IgD-negative memory B cell (primary cell): ENCODE measurements at regions not wholly inside any gene's neighbourhood (a gene's known extent, or its start where the extent isn't known, plus 50 kb on each side); places are given as distances from the start of the nearest gene placed in this dataset.

Experiments used
- H3K27ac Mint-ChIP-seq, 3 donors: one replicate each; pipeline ENCODE4 v1.8.0; 2020 to 2022; ENCODE audit warnings: mild to moderate bottlenecking in 3 of 3, mixed read lengths in 3 of 3, moderate library complexity in 1 of 3
- H3K27me3 Mint-ChIP-seq: one replicate; pipeline ENCODE4 v1.8.0; 2021; ENCODE audit warnings: mixed read lengths
- H3K36me3 Mint-ChIP-seq: one replicate; pipeline ENCODE4 v1.8.0; 2020; ENCODE audit warnings: mild to moderate bottlenecking, mixed read lengths
- H3K4me1 Mint-ChIP-seq, 3 donors: one replicate each; pipeline ENCODE4 v1.8.0; 2020 to 2022; ENCODE audit warnings: mixed read lengths in 3 of 3, mild to moderate bottlenecking in 1 of 3
- H3K4me3 Mint-ChIP-seq, 4 donors: one replicate each; pipeline ENCODE4 v1.8.0; 2020 to 2022; ENCODE audit warnings: mild to moderate bottlenecking in 4 of 4, mixed read lengths in 4 of 4, moderate library complexity in 3 of 4
- H3K9me3 Mint-ChIP-seq, 3 donors: one replicate each; pipeline ENCODE4 v1.8.0; 2020 to 2021; ENCODE audit warnings: mixed read lengths in 3 of 3, mild to moderate bottlenecking in 1 of 3

GRCh38 chr3:168341192-168341815 lies 245.6 kb upstream of the GOLIM4 start:
- Mint-ChIP-seq H3K27ac (no peak overlapping the region), H3K27me3 (no peaks in the 10 kb centered on the region), H3K4me3 (no peak overlapping the region), H3K4me1 (no peaks in the 10 kb centered on the region), H3K9me3 (peaks cover 0 to 2% (median 0%) of the 10 kb centered on the region in 3 donors), H3K36me3 (no peaks in the 10 kb centered on the region)

DNA sequence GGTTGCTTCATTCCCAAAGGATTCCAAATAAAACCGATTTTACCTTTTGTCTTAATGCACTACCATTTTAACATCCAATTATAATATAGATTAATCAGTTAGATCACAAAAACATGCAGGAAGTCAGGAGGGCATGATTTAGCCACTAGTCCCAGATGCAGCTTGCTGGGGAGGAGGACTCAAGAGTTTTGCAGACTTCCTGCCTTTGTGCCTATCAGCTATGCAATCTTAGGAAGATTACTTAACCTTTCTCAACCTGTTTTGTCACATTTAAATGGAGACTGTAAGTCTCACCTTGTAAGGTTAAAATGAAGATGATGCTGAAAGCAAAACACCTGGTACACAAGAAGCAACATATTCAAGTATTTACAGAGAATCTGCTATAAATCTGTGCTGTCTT lies 242.4 kb upstream of the GOLIM4 start:
- Mint-ChIP-seq H3K36me3 (no peaks in the 10 kb centered on the region), H3K4me3 (no peak overlapping the region), H3K27me3 (no peaks in the 10 kb centered on the region), H3K9me3 (peaks cover 0 to 2% (median 0%) of the 10 kb centered on the region in 3 donors), H3K27ac (no peak overlapping the region), H3K4me1 (no peaks in the 10 kb centered on the region)

GRCh38 chr3:168336276-168336675 lies 240.6 kb upstream of the GOLIM4 start:
- H3K4me3 Mint-ChIP-seq: no peak overlapping the region

GRCh38 chr3:168333410-168333935 lies 237.7 kb upstream of the GOLIM4 start:
- Mint-ChIP-seq H3K36me3 (no peaks in the 10 kb centered on the region), H3K4me1 (no peaks in the 10 kb centered on the region), H3K4me3 (no peak overlapping the region), H3K27me3 (no peaks in the 10 kb centered on the region), H3K9me3 (peaks cover 0 to 2% (median 0%) of the 10 kb centered on the region in 3 donors), H3K27ac (no peak overlapping the region)

More at GRCh38 chr3:168336276-168336675, 240.6 kb upstream of the GOLIM4 start:
- Mint-ChIP-seq H3K36me3 (no peaks in the 10 kb centered on the region), H3K27ac (no peak overlapping the region), H3K4me1 (no peaks in the 10 kb centered on the region), H3K27me3 (no peaks in the 10 kb centered on the region), H3K9me3 (peaks cover 0 to 2% (median 0%) of the 10 kb centered on the region in 3 donors)

GRCh38 chr3:168331756-168332155 lies 236.0 kb upstream of the GOLIM4 start:
- Mint-ChIP-seq H3K27ac (no peak overlapping the region), H3K4me3 (no peak overlapping the region), H3K27me3 (no peaks in the 10 kb centered on the region), H3K4me1 (no peaks in the 10 kb centered on the region), H3K9me3 (no peaks in the 10 kb centered on the region), H3K36me3 (no peaks in the 10 kb centered on the region)

DNA sequence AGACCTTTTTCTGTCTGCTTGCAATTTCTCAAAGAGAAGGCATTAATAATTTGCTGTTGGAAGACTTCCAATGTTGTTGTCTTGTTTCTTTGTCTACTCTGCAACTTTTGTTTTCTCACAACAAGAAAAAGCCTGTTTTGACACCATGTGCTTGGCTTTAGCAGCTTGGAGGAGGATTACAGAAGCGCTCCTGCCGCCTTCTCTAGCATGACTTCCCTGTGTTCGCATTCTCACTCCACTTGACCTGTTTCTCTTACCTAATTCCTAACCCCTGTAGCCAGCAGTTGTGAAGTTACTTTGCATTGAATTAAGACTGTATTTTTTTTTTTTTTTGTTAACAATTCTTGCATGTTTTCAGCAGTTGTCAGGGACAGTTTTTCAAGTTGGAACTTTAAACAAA lies 235.3 kb upstream of the GOLIM4 start:
- Mint-ChIP-seq H3K4me1 (no peaks in the 10 kb centered on the region), H3K9me3 (no peaks in the 10 kb centered on the region), H3K4me3 (no peak overlapping the region), H3K27me3 (no peaks in the 10 kb centered on the region), H3K36me3 (no peaks in the 10 kb centered on the region), H3K27ac (no peak overlapping the region)

- Mint-ChIP-seq H3K27ac (no peak overlapping the region), H3K9me3 (no peaks in the 10 kb centered on the region), H3K27me3 (no peaks in the 10 kb centered on the region), H3K4me1 (no peaks in the 10 kb centered on the region), H3K36me3 (no peaks in the 10 kb centered on the region), H3K4me3 (no peak overlapping the region)
Measured at GRCh38 chr3:168327856-168328255, 232.1 kb upstream of the GOLIM4 start.

- Mint-ChIP-seq H3K9me3 (no peaks in the 10 kb centered on the region), H3K36me3 (no peaks in the 10 kb centered on the region), H3K4me1 (no peaks in the 10 kb centered on the region), H3K27me3 (no peaks in the 10 kb centered on the region), H3K27ac (peak overlapping the region in 1 of 3 donors; percentile 20), H3K4me3 (no peak overlapping the region)
Measured at GRCh38 chr3:168325684-168326083, 230.0 kb upstream of the GOLIM4 start.

DNA sequence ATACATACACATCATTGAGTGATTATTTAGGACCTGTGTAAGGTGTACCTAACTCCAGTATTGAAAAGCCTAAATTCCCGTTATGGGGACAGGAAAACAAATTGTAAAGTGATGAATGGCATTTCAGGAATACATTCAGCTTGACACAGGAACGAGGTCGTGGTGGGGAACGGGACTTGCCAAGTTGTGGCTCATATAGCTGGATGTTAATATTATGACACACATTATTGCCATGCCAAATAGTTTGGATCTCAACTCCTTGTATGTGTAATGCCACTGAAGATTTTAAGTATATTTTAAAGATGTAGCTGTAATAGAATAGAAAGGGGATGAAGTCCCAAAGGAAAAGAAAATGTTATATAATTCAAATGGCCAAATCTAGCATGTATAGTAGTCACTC lies 227.2 kb upstream of the GOLIM4 start:
- no peaks in the 10 kb centered on the region for H3K9me3 Mint-ChIP-seq
- H3K27me3 Mint-ChIP-seq: no peaks in the 10 kb centered on the region
- H3K4me3 Mint-ChIP-seq: no peak overlapping the region
- no peaks in the 10 kb centered on the region for H3K4me1 Mint-ChIP-seq
- no peaks in the 10 kb centered on the region for H3K36me3 Mint-ChIP-seq
- no peak overlapping the region for H3K27ac Mint-ChIP-seq

DNA sequence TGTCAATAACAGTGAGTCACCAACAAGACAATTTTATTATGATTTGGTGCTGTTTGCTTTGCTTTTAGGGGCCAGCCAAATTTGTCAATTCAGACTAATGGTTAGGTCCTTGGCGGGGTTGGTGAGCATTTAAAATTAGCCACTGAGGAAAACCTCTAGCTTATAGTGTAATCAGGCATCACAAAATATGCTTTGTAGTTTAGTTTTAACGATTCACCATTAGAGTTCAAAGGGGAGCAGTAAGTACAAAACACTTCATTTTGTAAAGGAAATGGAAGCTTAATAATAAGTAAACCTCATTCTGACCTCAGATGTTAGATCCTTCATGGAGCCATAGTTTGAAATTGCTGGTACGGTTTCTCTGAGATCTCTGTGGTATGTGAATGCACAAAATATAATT lies 218.4 kb upstream of the GOLIM4 start:
- H3K27ac Mint-ChIP-seq: no peak overlapping the region
- no peaks in the 10 kb centered on the region for H3K9me3 Mint-ChIP-seq
- no peak overlapping the region for H3K4me3 Mint-ChIP-seq
- H3K4me1 Mint-ChIP-seq: no peaks in the 10 kb centered on the region
- no peaks in the 10 kb centered on the region for H3K27me3 Mint-ChIP-seq
- H3K36me3 Mint-ChIP-seq: no peaks in the 10 kb centered on the region

GRCh38 chr3:168312984-168313383 lies 217.3 kb upstream of the GOLIM4 start:
- H3K36me3 Mint-ChIP-seq: no peaks in the 10 kb centered on the region

DNA sequence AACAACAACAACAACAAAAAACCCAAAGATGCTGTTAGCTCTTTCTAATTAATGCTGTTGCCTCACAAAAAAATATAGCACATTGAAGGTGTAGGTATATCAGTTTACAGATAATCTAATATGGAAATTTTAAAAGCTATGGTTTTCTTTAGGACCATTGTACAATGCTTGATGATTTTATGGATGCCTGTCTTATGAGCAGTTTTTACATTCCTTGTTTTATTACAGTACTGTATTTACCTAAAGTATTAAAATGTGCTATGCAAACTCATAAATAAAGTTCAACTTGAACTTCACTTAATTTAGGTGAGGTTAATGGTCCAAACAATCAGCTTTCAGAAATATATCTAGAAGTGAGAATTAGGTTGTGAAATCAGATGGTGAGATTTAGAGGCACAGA lies 212.2 kb upstream of the GOLIM4 start:
- Mint-ChIP-seq H3K4me3 (no peak overlapping the region), H3K36me3 (peaks cover 3% of the 10 kb centered on the region), H3K27me3 (no peaks in the 10 kb centered on the region)

More at GRCh38 chr3:168312984-168313383, 217.3 kb upstream of the GOLIM4 start:
- Mint-ChIP-seq H3K9me3 (no peaks in the 10 kb centered on the region), H3K4me1 (no peaks in the 10 kb centered on the region), H3K27ac (no peak overlapping the region), H3K27me3 (no peaks in the 10 kb centered on the region), H3K4me3 (no peak overlapping the region)

DNA sequence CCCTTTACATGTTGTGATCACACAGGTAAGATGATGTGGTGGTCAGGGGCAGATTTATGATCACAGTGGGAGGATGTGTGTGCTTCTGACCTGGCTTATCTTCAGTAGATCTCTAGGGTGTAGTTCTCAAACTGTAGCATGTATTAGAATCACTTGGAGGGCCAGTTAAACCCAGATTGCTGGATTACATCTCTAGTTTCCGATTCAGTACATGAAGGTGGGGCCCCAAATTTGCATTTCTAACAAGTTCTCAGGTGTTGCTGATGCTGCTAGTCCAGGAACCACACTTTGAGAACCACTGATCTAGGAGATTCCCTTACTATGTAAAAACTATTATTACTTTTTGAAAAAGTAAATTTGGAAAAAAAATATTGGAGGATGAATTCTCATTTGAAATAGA lies 199.3 kb upstream of the GOLIM4 start:
- Mint-ChIP-seq H3K27ac (no peak overlapping the region), H3K36me3 (no peaks in the 10 kb centered on the region), H3K9me3 (no peaks in the 10 kb centered on the region), H3K27me3 (no peaks in the 10 kb centered on the region), H3K4me1 (no peaks in the 10 kb centered on the region), H3K4me3 (no peak overlapping the region)

More for the DNA sequence above, 212.2 kb upstream of the GOLIM4 start:
- Mint-ChIP-seq H3K27ac (no peak overlapping the region), H3K9me3 (peaks cover 3 to 18% (median 9%) of the 10 kb centered on the region in 3 donors), H3K4me1 (no peaks in the 10 kb centered on the region)

DNA sequence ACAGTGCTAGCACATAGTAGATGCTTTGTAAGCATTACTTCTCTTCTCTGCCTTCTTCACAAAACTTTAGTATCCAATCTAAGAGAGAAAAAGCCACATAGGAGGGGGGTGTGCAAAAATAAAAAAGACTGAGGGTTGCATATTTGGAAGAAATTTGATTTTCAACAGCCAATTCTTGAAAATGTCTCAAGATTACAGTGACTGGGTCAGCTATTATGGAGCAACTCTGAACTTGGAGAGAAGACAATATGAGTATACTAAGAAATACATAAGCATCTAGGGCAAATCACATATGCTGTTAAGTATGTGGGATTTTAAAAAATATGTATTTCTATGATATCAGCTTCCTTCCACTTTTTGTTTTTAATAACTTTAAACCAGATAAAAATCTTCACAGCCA lies 196.6 kb upstream of the GOLIM4 start:
- H3K4me3 Mint-ChIP-seq: no peak overlapping the region
- H3K27me3 Mint-ChIP-seq: no peaks in the 10 kb centered on the region
- no peaks in the 10 kb centered on the region for H3K4me1 Mint-ChIP-seq
- H3K9me3 Mint-ChIP-seq: no peaks in the 10 kb centered on the region
- H3K36me3 Mint-ChIP-seq: no peaks in the 10 kb centered on the region
- no peak overlapping the region for H3K27ac Mint-ChIP-seq

DNA sequence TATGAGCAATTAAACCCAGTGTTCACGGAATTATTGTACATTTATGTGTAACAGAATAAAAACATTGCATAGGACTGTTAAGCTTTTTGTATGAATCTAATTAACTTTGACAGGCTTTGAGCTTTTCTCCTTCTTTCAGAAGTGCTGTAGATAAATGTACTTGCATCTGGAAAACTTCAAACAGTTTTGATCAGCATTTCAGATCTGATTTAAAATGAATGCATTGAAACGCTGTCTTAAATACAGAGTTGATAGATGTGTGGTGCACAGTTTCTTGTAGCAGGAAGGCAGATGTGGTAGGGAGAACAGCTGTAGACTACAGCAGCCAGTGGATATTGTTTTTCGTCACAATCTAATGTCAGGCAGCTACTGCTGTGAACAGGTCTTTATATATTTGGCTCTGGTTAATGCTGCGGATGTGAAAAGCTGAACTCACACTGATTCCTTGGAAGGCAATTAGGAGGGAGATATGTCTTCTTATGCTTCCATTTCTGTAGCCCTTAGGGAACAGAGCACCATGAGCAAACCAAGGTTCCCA lies 193.8 kb upstream of the GOLIM4 start:
- Mint-ChIP-seq H3K27me3 (no peaks in the 10 kb centered on the region), H3K4me3 (no peak overlapping the region), H3K36me3 (no peaks in the 10 kb centered on the region), H3K27ac (no peak overlapping the region), H3K9me3 (no peaks in the 10 kb centered on the region), H3K4me1 (no peaks in the 10 kb centered on the region)
